Neural progenitor cell (in vitro differentiated cells): ENCODE measurements at regions not wholly inside any gene's neighbourhood (a gene's known extent, or its start where the extent isn't known, plus 50 kb on each side); places are given as distances from the start of the nearest gene placed in this dataset.

Experiments used
- DNase-seq: peaks from one replicate; pipeline ENCODE4 v3.0.0-alpha.2; 2016; ENCODE audit warnings: low spot score
- H2AFZ ChIP-seq: fragments of 200-600 bp; sonication (generic); replicated peaks from 2 replicates; pipeline ENCODE4 v1.6.1; 2016; ENCODE audit warnings: antibody characterized with exemption
- H3F3A ChIP-seq: fragments of 200-600 bp; sonication (generic); 2 replicates; pipeline ENCODE4 v1.6.1; 2016; ENCODE audit warnings: antibody characterized with exemption, low read depth
- H3K27ac ChIP-seq: fragments of 200-600 bp; sonication (generic); 2 replicates; pipeline ENCODE4 v1.5.1; 2016; ENCODE audit warnings: mild to moderate bottlenecking
- H3K27me3 ChIP-seq: fragments of 200-600 bp; sonication (generic); 2 replicates; pipeline ENCODE4 v1.6.1; 2016; ENCODE audit warnings: mild to moderate bottlenecking, moderate library complexity
- H3K36me3 ChIP-seq: fragments of 200-600 bp; sonication (generic); 2 replicates; pipeline ENCODE4 v1.5.1; 2016
- H3K4me1 ChIP-seq: fragments of 200-600 bp; sonication (generic); 2 replicates; pipeline ENCODE4 v1.6.1; 2016; ENCODE audit warnings: mixed run types
- H3K4me2 ChIP-seq: fragments of 200-600 bp; sonication (generic); 2 replicates; pipeline ENCODE4 v1.6.1; 2016
- H3K4me3 ChIP-seq: fragments of 200-600 bp; sonication (generic); 2 replicates; pipeline ENCODE4 v1.5.1; 2016
- H3K79me2 ChIP-seq: fragments of 200-600 bp; sonication (generic); 2 replicates; pipeline ENCODE4 v1.6.1; 2016; ENCODE audit warnings: low read depth
- H3K9ac ChIP-seq: fragments of 200-600 bp; sonication (generic); 2 replicates; pipeline ENCODE4 v1.6.1; 2016
- H3K9me3 ChIP-seq: fragments of 200-600 bp; sonication (generic); 2 replicates; pipeline ENCODE4 v1.5.1; 2016; ENCODE audit warnings: low read depth
- H4K20me1 ChIP-seq: fragments of 200-600 bp; sonication (generic); 2 replicates; pipeline ENCODE4 v1.6.1; 2016; ENCODE audit warnings: low read depth
- H3K27ac Mint-ChIP-seq: 3 replicates; pipeline ENCODE4 v1.8.0; 2021; ENCODE audit warnings: mixed read lengths
- H3K27me3 Mint-ChIP-seq: 2 replicates; pipeline ENCODE4 v1.8.0; 2022; ENCODE audit warnings: low read depth, mild to moderate bottlenecking, inconsistent platforms, moderate library complexity, mixed read lengths; ENCODE audit not compliant: insufficient read depth
- H3K36me3 Mint-ChIP-seq: 3 replicates; pipeline ENCODE4 v1.8.0; 2021; ENCODE audit warnings: mixed read lengths
- H3K4me1 Mint-ChIP-seq: 3 replicates; pipeline ENCODE4 v1.8.0; 2021; ENCODE audit warnings: mixed read lengths
- H3K4me3 Mint-ChIP-seq: 3 replicates; pipeline ENCODE4 v1.8.0; 2021; ENCODE audit warnings: mild to moderate bottlenecking, moderate library complexity, mixed read lengths
- H3K9me3 Mint-ChIP-seq: 3 replicates; pipeline ENCODE4 v1.8.0; 2020; ENCODE audit warnings: mixed read lengths
- EZH2 ChIP-seq: fragments of 200-600 bp; sonication (generic); IDR thresholded peaks from 2 replicates; pipeline ENCODE4 v1.6.1; 2017; ENCODE audit warnings: antibody characterized with exemption, mild to moderate bottlenecking, moderate library complexity
- EZH2phosphoT487 ChIP-seq: fragments of 200-600 bp; sonication (generic); IDR thresholded peaks from 2 replicates; pipeline ENCODE4 v1.6.1; 2017; ENCODE audit warnings: antibody characterized with exemption
- TF ChIP-seq, protein P1 (sequence below): fragments of 200-600 bp; sonication (generic); IDR thresholded peaks from 2 replicates; pipeline ENCODE4 v1.5.1; 2017; ENCODE audit warnings: antibody characterized with exemption, mild to moderate bottlenecking

- Mint-ChIP-seq H3K27me3 (peaks cover 7% of the 10 kb centered on the region), H3K36me3 (peaks cover 16% of the 10 kb centered on the region), H3K27ac (no peak overlapping the region), H3K4me1 (peaks cover 44% of the 10 kb centered on the region), H3K9me3 (peaks cover 16% of the 10 kb centered on the region), H3K4me3 (no peak overlapping the region)
- no peaks in the 10 kb centered on the region for H3K9me3 ChIP-seq
- H3K4me3 ChIP-seq: no peak overlapping the region
- no peaks in the 10 kb centered on the region for H3K79me2 ChIP-seq
- TF ChIP-seq, protein P1, sequence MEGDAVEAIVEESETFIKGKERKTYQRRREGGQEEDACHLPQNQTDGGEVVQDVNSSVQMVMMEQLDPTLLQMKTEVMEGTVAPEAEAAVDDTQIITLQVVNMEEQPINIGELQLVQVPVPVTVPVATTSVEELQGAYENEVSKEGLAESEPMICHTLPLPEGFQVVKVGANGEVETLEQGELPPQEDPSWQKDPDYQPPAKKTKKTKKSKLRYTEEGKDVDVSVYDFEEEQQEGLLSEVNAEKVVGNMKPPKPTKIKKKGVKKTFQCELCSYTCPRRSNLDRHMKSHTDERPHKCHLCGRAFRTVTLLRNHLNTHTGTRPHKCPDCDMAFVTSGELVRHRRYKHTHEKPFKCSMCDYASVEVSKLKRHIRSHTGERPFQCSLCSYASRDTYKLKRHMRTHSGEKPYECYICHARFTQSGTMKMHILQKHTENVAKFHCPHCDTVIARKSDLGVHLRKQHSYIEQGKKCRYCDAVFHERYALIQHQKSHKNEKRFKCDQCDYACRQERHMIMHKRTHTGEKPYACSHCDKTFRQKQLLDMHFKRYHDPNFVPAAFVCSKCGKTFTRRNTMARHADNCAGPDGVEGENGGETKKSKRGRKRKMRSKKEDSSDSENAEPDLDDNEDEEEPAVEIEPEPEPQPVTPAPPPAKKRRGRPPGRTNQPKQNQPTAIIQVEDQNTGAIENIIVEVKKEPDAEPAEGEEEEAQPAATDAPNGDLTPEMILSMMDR: no peak
- TF ChIP-seq EZH2 (no peak), EZH2phosphoT487 (no peak)
- no peaks in the 10 kb centered on the region for H3K36me3 ChIP-seq
- H3F3A ChIP-seq: no peaks in the 10 kb centered on the region
- no peak overlapping the region for H3K4me2 ChIP-seq
- H3K27ac ChIP-seq: no peak overlapping the region
- no peak overlapping the region for H2AFZ ChIP-seq
- no peak overlapping the region for H3K9ac ChIP-seq
- H4K20me1 ChIP-seq: no peaks in the 10 kb centered on the region
- no peaks in the 10 kb centered on the region for H3K4me1 ChIP-seq
- H3K27me3 ChIP-seq: no peaks in the 10 kb centered on the region
- no peak for DNase-seq
These were observed 73.1 kb downstream of the SPRY1 start for GRCh38 chr4:123469696-123470095.

DNA sequence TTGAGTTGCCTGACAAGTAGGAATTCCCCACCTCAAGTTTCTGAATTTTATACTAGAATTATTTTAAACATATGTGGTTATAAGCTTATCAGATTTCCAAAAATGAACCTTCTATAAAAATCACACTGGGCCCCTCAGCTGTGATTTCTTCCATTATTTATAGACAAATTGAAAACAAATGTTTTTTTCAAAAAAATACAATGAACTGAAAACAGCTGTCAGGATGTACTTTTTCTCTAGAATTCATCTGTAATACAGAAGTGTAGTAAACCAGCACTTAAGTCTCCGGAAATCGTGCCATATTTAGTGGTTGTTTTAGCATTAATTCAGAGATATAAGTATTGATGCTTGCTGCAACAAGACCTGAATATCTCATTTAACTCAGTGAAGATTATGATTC, 74.0 kb downstream of the SPRY1 start:
- no peaks in the 10 kb centered on the region for H3K27me3 ChIP-seq

GRCh38 chr4:123471655-123472369, 75.2 kb downstream of the SPRY1 start:
- Mint-ChIP-seq H3K27ac (no peak overlapping the region), H3K27me3 (peaks cover 4% of the 10 kb centered on the region), H3K4me1 (peaks cover 23% of the 10 kb centered on the region), H3K9me3 (peaks cover 14% of the 10 kb centered on the region), H3K4me3 (no peak overlapping the region), H3K36me3 (peaks cover 11% of the 10 kb centered on the region)
- no peaks in the 10 kb centered on the region for H3K27me3 ChIP-seq
- H3K9me3 ChIP-seq: no peaks in the 10 kb centered on the region
- TF ChIP-seq, protein P1: no peak
- TF ChIP-seq EZH2phosphoT487 (no peak), EZH2 (no peak)
- H3K9ac ChIP-seq: no peak overlapping the region
- H3K4me1 ChIP-seq: no peaks in the 10 kb centered on the region
- no peak for DNase-seq
- H3K27ac ChIP-seq: no peak overlapping the region
- no peak overlapping the region for H2AFZ ChIP-seq
- H3K4me2 ChIP-seq: no peak overlapping the region
- no peaks in the 10 kb centered on the region for H3K79me2 ChIP-seq
- H3F3A ChIP-seq: no peaks in the 10 kb centered on the region
- H4K20me1 ChIP-seq: no peaks in the 10 kb centered on the region
- H3K4me3 ChIP-seq: no peak overlapping the region
- H3K36me3 ChIP-seq: no peaks in the 10 kb centered on the region

More for the DNA sequence above, 74.0 kb downstream of the SPRY1 start:
- H3K27ac Mint-ChIP-seq: no peak overlapping the region
- Histone ChIP-seq H3F3A (no peaks in the 10 kb centered on the region), H3K9ac (no peak overlapping the region), H3K27ac (no peak overlapping the region), H3K79me2 (no peaks in the 10 kb centered on the region), H3K4me1 (no peaks in the 10 kb centered on the region), H3K9me3 (no peaks in the 10 kb centered on the region), H3K4me2 (no peak overlapping the region), H4K20me1 (no peaks in the 10 kb centered on the region), H3K36me3 (no peaks in the 10 kb centered on the region), H2AFZ (no peak overlapping the region), H3K4me3 (no peak overlapping the region)
- H3K4me1 Mint-ChIP-seq: peaks cover 35% of the 10 kb centered on the region
- H3K4me3 Mint-ChIP-seq: no peak overlapping the region
- peaks cover 16% of the 10 kb centered on the region for H3K36me3 Mint-ChIP-seq
- no peak for DNase-seq
- H3K27me3 Mint-ChIP-seq: peaks cover 7% of the 10 kb centered on the region
- peaks cover 14% of the 10 kb centered on the region for H3K9me3 Mint-ChIP-seq
- no peak for TF ChIP-seq EZH2

DNA sequence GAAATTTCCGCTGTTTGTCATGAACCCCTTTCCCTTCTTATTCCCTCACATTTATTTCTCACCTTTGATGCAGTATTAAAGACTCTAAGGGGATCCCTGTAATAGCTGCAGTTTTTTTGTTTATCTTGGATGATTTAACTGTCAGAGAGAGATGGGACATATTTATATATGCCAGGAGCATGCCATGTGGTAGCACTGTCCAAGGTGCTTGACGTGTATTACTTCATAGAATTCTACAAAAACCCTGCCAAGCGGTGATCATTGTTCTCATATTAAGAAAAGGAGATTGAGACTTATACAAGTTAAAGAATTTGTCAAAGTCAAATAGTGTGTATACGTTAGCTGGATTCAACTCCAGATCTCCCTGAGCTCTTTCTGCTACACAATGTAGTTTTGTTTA, 78.2 kb downstream of the SPRY1 start:
- Histone ChIP-seq H3K27ac (no peak overlapping the region), H3K4me3 (no peak overlapping the region), H3K27me3 (no peaks in the 10 kb centered on the region), H3K9ac (no peak overlapping the region), H4K20me1 (no peaks in the 10 kb centered on the region), H3K4me1 (peaks cover 7% of the 10 kb centered on the region), H3K9me3 (no peaks in the 10 kb centered on the region), H3K79me2 (no peaks in the 10 kb centered on the region), H2AFZ (no peak overlapping the region), H3K4me2 (no peak overlapping the region), H3F3A (no peaks in the 10 kb centered on the region), H3K36me3 (no peaks in the 10 kb centered on the region)
- Mint-ChIP-seq H3K36me3 (peaks cover 7% of the 10 kb centered on the region), H3K27ac (no peak overlapping the region), H3K4me1 (peaks cover 34% of the 10 kb centered on the region), H3K4me3 (no peak overlapping the region), H3K27me3 (peaks cover 3% of the 10 kb centered on the region), H3K9me3 (peaks cover 12% of the 10 kb centered on the region)
- TF ChIP-seq EZH2 (no peak), EZH2phosphoT487 (no peak)
- TF ChIP-seq, protein P1: no peak
- no peak for DNase-seq
